HCT116 (cell line): ENCODE measurements at regions not wholly inside any gene's neighbourhood (a gene's known extent, or its start where the extent isn't known, plus 50 kb on each side); places are given as distances from the start of the nearest gene placed in this dataset.

Experiments
- ATAC-seq: fragments of 200-7000 bp; cut with Tn5 transposase; 2 replicates; pipeline ENCODE4 v1.9.1; 2020; ENCODE audit warnings: mild to moderate bottlenecking, moderate library complexity
- BruUV-seq: library from RNA; stranded (reverse); fragments of 400-500 nt; replicated peaks from 2 replicates; lab custom pipeline; 2021; lab: Mats Ljungman, UMichigan
- CTCF ChIA-PET: fragments of 300-600 bp; sonication (Branson Sonifier 250); formaldehyde crosslinking; loops from one replicate; lab custom pipeline; 2021; ENCODE audit warnings: antibody characterized with exemption; lab: Charles Lee
- POLR2A ChIA-PET: fragments of 300-600, 350-600 bp; sonication (Branson Sonifier 250); formaldehyde crosslinking; loops from one replicate; lab custom pipeline; 2021; ENCODE audit warnings: antibody characterized with exemption; lab: Charles Lee
- RAD21 ChIA-PET, 2 experiments: fragments of 300-600 bp; sonication (Branson Sonifier 250); formaldehyde crosslinking; loops; one replicate each; lab custom pipeline; 2023; ENCODE audit warnings: low total read pairs in 2 of 2; ENCODE audit not compliant: uncharacterized antibody in 2 of 2, unreplicated experiment in 2 of 2, low non-redundant PET in 1 of 2; lab: Charles Lee
- DNase-seq: peaks from one replicate; pipeline ENCODE4 v3.0.0-alpha.2; 2010; ENCODE audit warnings: low read depth, low spot score
- H2AFZ ChIP-seq: fragments of 200-600 bp; shearing (Covaris generic), sonication (generic); 2 replicates; pipeline ENCODE4 v1.6.1; 2017; ENCODE audit warnings: low read depth, mixed run types, mixed read lengths, antibody characterized with exemption, low read length; ENCODE audit not compliant: poor library complexity, severe bottlenecking
- H3K27ac ChIP-seq: 2 replicates; pipeline ENCODE4 v1.5.1; 2012; ENCODE audit warnings: low read depth, low read length
- H3K27me3 ChIP-seq: fragments of 200-600 bp; sonication (generic); 2 replicates; pipeline ENCODE4 v1.6.1; 2016; ENCODE audit warnings: mixed run types, low read length, mixed read lengths; ENCODE audit not compliant: insufficient read depth
- H3K36me3 ChIP-seq, 2 experiments: fragments of 200-500 bp in 1 of 2; fragments of 200-600 bp in 1 of 2; sonication (Bioruptor generic) in 1 of 2; sonication (generic) in 1 of 2; 2 replicates each; pipeline versions ENCODE4 v1.5.1 to v1.6.1; 2014 to 2016; ENCODE audit warnings: low read length in 2 of 2, inconsistent platforms in 1 of 2, mixed read lengths in 1 of 2, mixed run types in 1 of 2; ENCODE audit not compliant: insufficient read depth in 2 of 2, control insufficient read depth in 1 of 2
- H3K4me1 ChIP-seq, 2 experiments: fragments of 200-600 bp in 1 of 2; sonication (generic) in 1 of 2; 2 replicates each; pipeline versions ENCODE4 v1.5.1 to v1.6.1; 2012 to 2017; ENCODE audit warnings: low read length in 2 of 2, inconsistent platforms in 1 of 2, mild to moderate bottlenecking in 1 of 2, mixed read lengths in 1 of 2, mixed run types in 1 of 2, moderate library complexity in 1 of 2; ENCODE audit not compliant: insufficient read depth in 2 of 2, control insufficient read depth in 1 of 2
- H3K4me2 ChIP-seq: fragments of 200-600 bp; sonication (generic); 2 replicates; pipeline ENCODE4 v1.6.1; 2017; ENCODE audit warnings: mixed run types, low read length, mixed read lengths
- H3K4me3 ChIP-seq, 2 experiments: fragments of 200-600 bp in 1 of 2; sonication (generic) in 1 of 2; replicated peaks in 1 of 2; 2 replicates each; pipeline ENCODE4 v1.5.1; 2011 to 2016; ENCODE audit warnings: low read length in 2 of 2, control low read depth in 1 of 2, low read depth in 1 of 2, mild to moderate bottlenecking in 1 of 2, mixed read lengths in 1 of 2, mixed run types in 1 of 2
- H3K79me2 ChIP-seq: fragments of 200-600 bp; sonication (generic); 2 replicates; pipeline ENCODE4 v1.6.1; 2017; ENCODE audit warnings: mild to moderate bottlenecking, mixed run types, low read length, moderate library complexity, mixed read lengths; ENCODE audit not compliant: insufficient read depth
- H3K9ac ChIP-seq: fragments of 200-600 bp; sonication (generic); 2 replicates; pipeline ENCODE4 v1.6.1; 2016; ENCODE audit warnings: low read length, mixed read lengths
- H3K9me2 ChIP-seq: fragments of 200-600 bp; sonication (generic), shearing (Covaris generic); 2 replicates; pipeline ENCODE4 v1.6.1; 2017; ENCODE audit warnings: mixed run types, mild to moderate bottlenecking, moderate library complexity; ENCODE audit not compliant: insufficient read depth
- H3K9me3 ChIP-seq, 2 experiments: fragments of 200-500 bp in 1 of 2; fragments of 200-600 bp in 1 of 2; sonication (Bioruptor generic) in 1 of 2; sonication (generic) in 1 of 2; 2 replicates each; pipeline ENCODE4 v1.6.1; 2014 to 2017; ENCODE audit warnings: low read length in 2 of 2, mixed read lengths in 2 of 2, inconsistent platforms in 1 of 2, low read depth in 1 of 2, mild to moderate bottlenecking in 1 of 2, mixed run types in 1 of 2, moderate library complexity in 1 of 2; ENCODE audit not compliant: control insufficient read depth in 1 of 2, insufficient read depth in 1 of 2
- H4K20me1 ChIP-seq: fragments of 200-600 bp; sonication (generic), shearing (Covaris generic); 2 replicates; pipeline ENCODE4 v1.6.1; 2017; ENCODE audit warnings: mixed run types, mild to moderate bottlenecking, moderate library complexity; ENCODE audit not compliant: insufficient read depth
- ATF3 ChIP-seq: IDR thresholded peaks from 2 replicates; pipeline ENCODE4 v1.6.1; 2012
- CEBPB ChIP-seq: IDR thresholded peaks from 2 replicates; pipeline ENCODE4 v1.6.1; 2012; ENCODE audit warnings: low read depth
- CTCF ChIP-seq, 3 experiments: fragments of 200-600 bp in 1 of 3; sonication (generic) in 1 of 3; IDR thresholded peaks in 2 of 3; conservative IDR thresholded peaks in 1 of 3; 2 replicates each; pipeline ENCODE4 v1.5.1; 2012 to 2017; ENCODE audit warnings: low read depth in 2 of 3, low read length in 2 of 3, antibody characterized with exemption in 1 of 3, borderline replicate concordance in 1 of 3, control low read depth in 1 of 3, mild to moderate bottlenecking in 1 of 3, mixed read lengths in 1 of 3, mixed run types in 1 of 3, moderate library complexity in 1 of 3; ENCODE audit not compliant: insufficient read depth in 1 of 3
- EGR1 ChIP-seq: IDR thresholded peaks from 2 replicates; pipeline ENCODE4 v1.6.1; 2012; ENCODE audit warnings: low read depth
- ELF1 ChIP-seq: IDR thresholded peaks from 2 replicates; pipeline ENCODE4 v1.6.1; 2012; ENCODE audit warnings: low read depth, borderline replicate concordance
- EZH2 ChIP-seq: fragments of 200-600 bp; sonication (generic); IDR thresholded peaks from 2 replicates; pipeline ENCODE4 v1.6.1; 2017; ENCODE audit warnings: antibody characterized with exemption, mixed run types
- EZH2phosphoT487 ChIP-seq: fragments of 200-600 bp; IDR thresholded peaks from 2 replicates; pipeline ENCODE4 v1.6.1; 2018; ENCODE audit warnings: antibody characterized with exemption, borderline replicate concordance
- FOSL1 ChIP-seq: IDR thresholded peaks from 2 replicates; pipeline ENCODE4 v1.6.1; 2012; ENCODE audit warnings: low read depth
- JUND ChIP-seq: IDR thresholded peaks from 2 replicates; pipeline ENCODE4 v1.6.1; 2012
- MAX ChIP-seq: IDR thresholded peaks from 2 replicates; pipeline ENCODE4 v1.6.1; 2012
- POLR2A ChIP-seq: IDR thresholded peaks from 2 replicates; pipeline ENCODE4 v1.7.0; 2011; ENCODE audit warnings: borderline replicate concordance; ENCODE audit not compliant: insufficient read depth, insufficient read length; ENCODE audit errors: extremely low read depth
- RAD21 ChIP-seq: IDR thresholded peaks from 2 replicates; pipeline ENCODE4 v1.6.1; 2012; ENCODE audit warnings: low read depth, mild to moderate bottlenecking
- REST ChIP-seq: IDR thresholded peaks from 2 replicates; pipeline ENCODE4 v1.6.1; 2012; ENCODE audit warnings: low read depth
- SP1 ChIP-seq: IDR thresholded peaks from 2 replicates; pipeline ENCODE4 v1.6.1; 2012; ENCODE audit warnings: low read depth
- SRF ChIP-seq: IDR thresholded peaks from 2 replicates; pipeline ENCODE4 v1.6.1; 2012; ENCODE audit warnings: low read depth
- TCF7L2 ChIP-seq: IDR thresholded peaks from 2 replicates; pipeline ENCODE4 v1.7.0; 2011; ENCODE audit warnings: borderline replicate concordance, inconsistent platforms; ENCODE audit not compliant: insufficient read depth, insufficient read length; ENCODE audit errors: extremely low read depth
- YY1 ChIP-seq: IDR thresholded peaks from 2 replicates; pipeline ENCODE4 v1.6.1; 2011; ENCODE audit warnings: low read length, low read depth, moderate library complexity, mild to moderate bottlenecking; ENCODE audit not compliant: insufficient replicate concordance; ENCODE audit errors: extremely low read depth
- ZBTB33 ChIP-seq: IDR thresholded peaks from 2 replicates; pipeline ENCODE4 v1.6.1; 2011; ENCODE audit warnings: mild to moderate bottlenecking, low read length, moderate library complexity; ENCODE audit not compliant: insufficient replicate concordance; ENCODE audit errors: extremely low read depth
- intact Hi-C: fragments of 100-400 bp; cut with micrococcal nuclease; formaldehyde crosslinking; loops from 2 replicates; pipeline ENCODE4 v1.10.0; 2022

- Histone ChIP-seq H3K27ac (no peak overlapping the region), H3K4me1 (no peaks in the 10 kb centered on the region), H3K9me2 (no peaks in the 10 kb centered on the region), H3K4me3 (no peak overlapping the region), H3K36me3 (no peaks in the 10 kb centered on the region), H3K27me3 (no peaks in the 10 kb centered on the region), H3K9ac (no peak overlapping the region), H3K4me2 (no peak overlapping the region), H2AFZ (no peak overlapping the region), H3K79me2 (no peaks in the 10 kb centered on the region), H4K20me1 (no peaks in the 10 kb centered on the region), H3K9me3 (no peaks in the 10 kb centered on the region)
- no peak for DNase-seq
- intact Hi-C loops: no loop called here
- no TSS peak for BruUV-seq
- ATAC-seq: no peak
- no peak for TF ChIP-seq MAX
- TF ChIP-seq RAD21: no peak
- TF ChIP-seq ATF3: no peak
- no peak for TF ChIP-seq TCF7L2
- TF ChIP-seq CEBPB: no peak
- TF ChIP-seq FOSL1: no peak
- TF ChIP-seq ZBTB33: no peak
- TF ChIP-seq JUND: no peak
- no peak for TF ChIP-seq REST
- no peak for TF ChIP-seq EGR1
- no peak for TF ChIP-seq EZH2
- TF ChIP-seq YY1: no peak
- no peak for TF ChIP-seq EZH2phosphoT487
- no peak for TF ChIP-seq SRF
- TF ChIP-seq ELF1: no peak
- no peak for TF ChIP-seq POLR2A
- TF ChIP-seq SP1: no peak
- TF ChIP-seq CTCF (IDR thresholded peaks at IDR 0.05 in 2 of 3, conservative IDR thresholded peaks at IDR 0.05 in 1 of 3; ENCODE audit: borderline replicate concordance in 1 of 3, insufficient read depth in 1 of 3, low read depth in 2 of 3, low read length in 2 of 3): no peak
- CTCF ChIA-PET: no interaction called here
- RAD21 ChIA-PET: no interaction called here
- POLR2A ChIA-PET: no interaction called here
Observed at GRCh38 chr14:44010595-44010994, 496.5 kb downstream of the FSCB start.
